PFSK-1 (cell line): ENCODE measurements at regions not wholly inside any gene's neighbourhood (a gene's known extent, or its start where the extent isn't known, plus 50 kb on each side); places are given as distances from the start of the nearest gene placed in this dataset.

Experiments used
- POLR2AphosphoS5 ChIP-seq: IDR thresholded peaks from 2 replicates; pipeline ENCODE4 v1.6.1; 2012; ENCODE audit warnings: low read depth, mild to moderate bottlenecking, control low read depth, low read length, moderate library complexity
- SIN3A ChIP-seq: IDR thresholded peaks from 2 replicates; pipeline ENCODE4 v1.6.1; 2012; ENCODE audit warnings: mild to moderate bottlenecking, low read length, moderate library complexity, borderline replicate concordance; ENCODE audit not compliant: insufficient read depth
- TF ChIP-seq, protein P1 (sequence below), 2 experiments: IDR thresholded peaks; 2 replicates each; pipeline versions ENCODE4 v1.6.1 to v1.8.0; 2011 to 2012; ENCODE audit warnings: low read depth in 2 of 2, low read length in 2 of 2, control low read depth in 1 of 2, inconsistent platforms in 1 of 2, mild to moderate bottlenecking in 1 of 2, moderate library complexity in 1 of 2; ENCODE audit not compliant: insufficient read depth in 1 of 2

DNA sequence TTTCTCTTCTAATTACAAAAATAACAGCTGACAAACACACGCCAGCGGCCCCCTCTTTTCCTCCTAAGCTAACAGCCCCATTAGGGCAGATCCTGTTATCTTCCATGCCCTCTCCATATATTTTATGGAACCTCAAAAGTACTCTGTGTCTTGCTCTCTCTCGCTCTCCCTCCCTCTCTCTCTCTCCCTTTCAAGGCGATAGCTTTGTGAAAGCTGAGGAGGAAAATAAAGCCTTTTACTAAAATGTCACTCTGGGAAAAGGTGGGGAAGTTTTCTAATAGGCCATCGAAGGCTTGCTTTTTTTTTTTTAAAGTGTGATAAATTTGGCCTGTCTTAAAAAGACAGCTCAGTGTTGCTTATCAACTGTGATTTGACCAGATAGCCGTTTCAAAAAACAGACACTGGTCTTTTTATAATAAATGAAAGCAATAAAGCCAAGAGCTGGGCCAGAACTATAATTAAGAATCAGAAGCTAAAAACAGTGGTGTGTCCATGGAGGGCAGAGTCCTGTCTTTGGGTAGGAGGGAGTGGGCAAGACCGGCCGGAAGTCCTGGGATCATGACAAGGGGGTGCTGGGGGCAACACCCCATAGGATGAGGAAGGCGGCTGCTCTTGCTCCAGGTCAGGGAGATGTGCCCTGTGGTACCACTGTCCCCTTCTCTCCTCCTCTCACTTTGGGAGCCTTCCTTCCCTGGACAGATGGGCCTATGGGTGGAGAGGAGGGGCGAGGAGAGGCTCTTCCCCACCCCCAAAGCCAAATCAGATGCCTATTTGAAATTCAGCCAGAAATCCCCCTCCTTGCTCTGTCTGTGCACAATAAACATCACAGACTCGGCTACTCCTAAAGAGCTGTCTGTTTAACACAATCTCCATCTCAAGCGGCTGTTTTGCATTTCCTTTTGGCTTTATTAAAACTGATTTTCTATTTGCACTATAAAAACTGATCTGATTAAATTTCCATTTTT is 267.2 kb downstream of the BUD13 start:
- TF ChIP-seq, protein P1, sequence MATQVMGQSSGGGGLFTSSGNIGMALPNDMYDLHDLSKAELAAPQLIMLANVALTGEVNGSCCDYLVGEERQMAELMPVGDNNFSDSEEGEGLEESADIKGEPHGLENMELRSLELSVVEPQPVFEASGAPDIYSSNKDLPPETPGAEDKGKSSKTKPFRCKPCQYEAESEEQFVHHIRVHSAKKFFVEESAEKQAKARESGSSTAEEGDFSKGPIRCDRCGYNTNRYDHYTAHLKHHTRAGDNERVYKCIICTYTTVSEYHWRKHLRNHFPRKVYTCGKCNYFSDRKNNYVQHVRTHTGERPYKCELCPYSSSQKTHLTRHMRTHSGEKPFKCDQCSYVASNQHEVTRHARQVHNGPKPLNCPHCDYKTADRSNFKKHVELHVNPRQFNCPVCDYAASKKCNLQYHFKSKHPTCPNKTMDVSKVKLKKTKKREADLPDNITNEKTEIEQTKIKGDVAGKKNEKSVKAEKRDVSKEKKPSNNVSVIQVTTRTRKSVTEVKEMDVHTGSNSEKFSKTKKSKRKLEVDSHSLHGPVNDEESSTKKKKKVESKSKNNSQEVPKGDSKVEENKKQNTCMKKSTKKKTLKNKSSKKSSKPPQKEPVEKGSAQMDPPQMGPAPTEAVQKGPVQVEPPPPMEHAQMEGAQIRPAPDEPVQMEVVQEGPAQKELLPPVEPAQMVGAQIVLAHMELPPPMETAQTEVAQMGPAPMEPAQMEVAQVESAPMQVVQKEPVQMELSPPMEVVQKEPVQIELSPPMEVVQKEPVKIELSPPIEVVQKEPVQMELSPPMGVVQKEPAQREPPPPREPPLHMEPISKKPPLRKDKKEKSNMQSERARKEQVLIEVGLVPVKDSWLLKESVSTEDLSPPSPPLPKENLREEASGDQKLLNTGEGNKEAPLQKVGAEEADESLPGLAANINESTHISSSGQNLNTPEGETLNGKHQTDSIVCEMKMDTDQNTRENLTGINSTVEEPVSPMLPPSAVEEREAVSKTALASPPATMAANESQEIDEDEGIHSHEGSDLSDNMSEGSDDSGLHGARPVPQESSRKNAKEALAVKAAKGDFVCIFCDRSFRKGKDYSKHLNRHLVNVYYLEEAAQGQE (IDR thresholded peaks at IDR 0.05; ENCODE audit: insufficient read depth in 1 of 2, low read depth in 2 of 2, low read length in 2 of 2), result no peak
- TF ChIP-seq POLR2AphosphoS5 (no peak), SIN3A (no peak)
